GM21515 (cell line): ENCODE measurements at regions not wholly inside any gene's neighbourhood (a gene's known extent, or its start where the extent isn't known, plus 50 kb on each side); places are given as distances from the start of the nearest gene placed in this dataset.
"Not testable (repeated sequence)": the region's sequence is repeated elsewhere in the genome, so short reads cannot be mapped to it uniquely, and the experiment has no call there.

Source experiments
- ATAC-seq: cut with Tn5 transposase; IDR thresholded peaks from one replicate; pipeline ENCODE4 v1.9.1; 2021; ENCODE audit not compliant: unreplicated experiment

DNA sequence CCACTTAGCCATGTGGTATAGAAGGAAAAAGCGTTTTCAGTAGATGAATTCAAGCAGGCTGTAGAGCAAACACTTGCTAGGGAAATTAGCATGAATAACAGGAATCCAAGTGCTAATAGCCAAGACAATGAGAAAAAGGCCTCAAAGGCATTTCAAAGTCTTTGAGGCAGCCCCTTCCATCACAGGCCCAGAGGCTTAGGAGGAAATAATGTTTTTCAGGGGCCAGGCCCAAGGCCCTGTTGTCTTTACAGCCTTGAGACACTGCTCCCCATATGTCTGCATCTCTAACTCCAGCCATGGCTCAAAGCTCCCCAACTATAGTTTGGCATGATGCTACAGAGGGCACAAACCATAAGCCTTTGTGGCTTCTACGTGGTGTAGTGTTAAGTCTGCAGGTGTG is 563.5 kb downstream of the TAF11L14 start:
- no peak for ATAC-seq

DNA sequence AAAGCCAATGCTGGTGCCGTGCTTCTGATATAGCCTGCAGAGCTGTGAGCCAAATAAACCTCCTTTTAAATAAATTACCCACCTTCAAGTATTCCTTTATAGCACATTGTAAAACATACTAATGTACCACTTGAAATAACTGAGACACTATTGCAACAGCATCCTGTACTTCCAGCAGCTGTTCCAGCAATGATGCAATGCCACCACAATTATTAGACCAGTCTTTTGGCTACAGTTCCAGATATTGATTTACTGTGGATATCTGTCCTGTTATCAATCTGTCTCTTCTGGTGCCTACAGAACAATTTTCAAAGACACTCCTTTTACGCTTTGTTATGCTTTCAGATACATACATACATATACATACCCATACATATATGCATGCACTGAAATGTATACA is 567.9 kb downstream of the TAF11L14 start:
- ATAC-seq, result no peak

DNA sequence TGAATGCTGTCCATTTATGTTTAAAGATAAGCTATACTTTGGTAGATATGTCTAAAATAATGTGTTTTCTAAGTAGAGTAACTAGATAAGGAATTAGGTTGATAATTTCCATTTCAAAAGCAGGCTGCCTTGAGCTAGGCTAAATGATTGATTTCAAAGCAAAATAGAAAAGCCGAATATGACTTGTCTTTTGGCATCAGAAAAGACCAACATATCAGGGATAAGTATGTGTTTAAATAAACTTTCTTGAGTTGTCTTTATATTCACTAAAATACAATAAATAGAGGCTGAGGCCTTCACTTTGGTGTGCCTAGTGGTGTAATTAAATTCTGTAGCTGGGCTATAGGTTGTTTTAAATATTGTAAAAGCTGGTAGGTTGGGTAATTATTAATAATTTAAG is 569.0 kb downstream of the TAF11L14 start:
- no peak for ATAC-seq

DNA sequence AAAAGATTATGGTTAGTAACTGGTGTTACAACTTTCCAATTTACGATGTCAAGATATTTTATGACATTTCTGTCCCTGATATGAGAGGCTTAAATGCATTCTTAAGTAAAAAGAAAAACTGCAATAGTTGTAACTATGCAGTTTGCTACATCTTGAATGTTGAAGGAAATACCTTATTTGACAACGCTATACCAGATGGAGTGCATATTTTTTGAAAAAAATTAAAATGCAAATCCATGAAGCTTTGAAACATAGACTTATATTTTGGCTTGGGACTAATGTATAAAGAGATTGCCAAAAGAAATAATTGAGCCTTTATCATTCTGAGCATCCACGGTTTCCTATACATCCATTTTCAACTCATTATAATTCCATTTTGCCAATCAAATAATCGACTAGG is 579.4 kb downstream of the TAF11L14 start:
- no peak for ATAC-seq

DNA sequence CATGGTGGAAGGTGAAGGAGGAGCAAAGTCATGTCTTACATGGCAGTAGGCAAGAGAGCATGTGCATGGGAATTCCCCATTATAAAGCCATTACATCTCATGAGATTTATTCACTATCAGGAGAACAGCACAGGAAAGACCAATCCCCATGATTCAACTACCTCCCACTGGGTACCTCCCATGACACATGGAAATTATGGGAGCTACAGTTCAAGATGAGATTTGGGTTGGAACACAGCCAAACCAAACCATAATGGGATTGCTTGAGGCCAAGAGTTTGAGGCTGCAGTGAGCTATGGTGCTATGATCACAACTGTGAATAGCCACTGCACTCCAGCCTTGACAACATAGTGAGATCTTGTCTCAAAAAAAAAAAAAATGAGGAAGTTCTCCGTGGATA is 581.8 kb downstream of the TAF11L14 start:
- ATAC-seq, result no peak

DNA sequence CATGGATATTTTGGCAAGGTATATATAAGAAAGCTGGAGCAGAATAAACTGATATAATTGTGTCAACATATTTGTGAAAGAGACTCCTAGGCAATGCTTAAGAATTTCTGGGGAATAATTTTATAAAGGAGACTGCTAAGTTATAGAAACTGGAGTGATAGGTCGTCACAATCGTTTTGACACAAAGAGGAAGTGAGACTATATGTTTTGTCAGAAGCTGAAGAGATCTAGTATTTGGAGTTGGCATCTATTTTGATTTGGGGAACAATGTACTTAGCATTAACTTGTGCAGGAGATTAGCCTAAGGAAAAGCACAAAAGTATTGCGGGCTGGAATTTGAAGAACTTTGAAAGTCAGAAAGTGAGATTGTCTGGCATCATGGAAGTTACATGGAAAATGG is 582.5 kb downstream of the TAF11L14 start:
- no peak for ATAC-seq

DNA sequence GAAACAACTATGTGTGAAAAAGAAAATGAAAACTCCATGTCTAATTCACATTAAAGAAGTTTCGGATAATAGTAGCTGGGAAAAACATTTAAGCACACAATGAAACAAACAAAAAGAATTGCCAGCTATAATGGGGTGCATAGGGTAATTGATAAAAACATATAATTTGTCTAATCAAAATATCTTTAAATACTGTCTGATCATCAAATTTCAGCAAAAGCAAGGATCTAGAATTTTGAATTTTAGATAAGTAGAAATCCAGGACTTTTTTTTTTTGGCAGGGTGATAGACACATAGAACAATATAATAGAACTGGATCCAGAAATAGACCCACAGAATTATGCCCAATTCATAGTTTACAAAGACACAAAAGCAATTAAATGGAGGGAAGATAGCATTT is 585.0 kb downstream of the TAF11L14 start:
- no peak for ATAC-seq

DNA sequence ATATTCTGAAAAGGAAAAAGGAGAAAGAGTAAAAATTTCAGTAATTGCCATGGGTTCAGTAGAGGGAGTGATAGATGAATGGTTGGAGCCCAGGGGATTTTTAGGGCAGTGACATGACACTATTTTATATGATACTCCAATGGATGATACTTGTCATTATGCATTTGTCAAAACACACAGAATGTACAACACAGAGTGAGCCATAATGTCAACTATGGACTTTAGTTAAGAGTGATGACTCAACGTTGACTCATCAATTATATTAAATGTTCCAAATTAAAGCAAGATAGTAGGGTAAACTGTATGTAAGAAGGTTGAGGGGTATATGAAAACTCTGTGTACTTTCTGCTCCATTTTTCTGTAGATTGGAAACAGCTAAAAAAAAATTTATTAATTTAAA is 586.4 kb downstream of the TAF11L14 start:
- no peak for ATAC-seq

DNA sequence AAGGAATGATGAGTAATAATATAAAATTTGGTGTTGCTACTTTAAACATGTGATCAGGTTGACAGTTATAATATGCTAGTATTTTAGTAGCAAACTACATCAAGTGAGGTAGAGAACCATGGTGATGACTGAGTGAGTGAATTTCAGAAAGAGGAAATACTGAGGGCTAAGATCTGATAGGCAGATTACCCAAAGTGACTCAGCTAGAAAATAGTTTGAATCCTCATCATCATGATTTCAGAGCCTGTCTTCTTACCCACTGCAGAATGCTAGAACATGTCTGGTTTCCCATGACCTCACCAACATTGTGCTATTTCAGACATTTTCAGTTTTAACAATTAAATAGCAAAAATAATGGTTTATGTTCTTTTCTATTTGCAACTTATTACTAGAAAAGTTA is 602.1 kb downstream of the TAF11L14 start:
- ATAC-seq, result no peak

DNA sequence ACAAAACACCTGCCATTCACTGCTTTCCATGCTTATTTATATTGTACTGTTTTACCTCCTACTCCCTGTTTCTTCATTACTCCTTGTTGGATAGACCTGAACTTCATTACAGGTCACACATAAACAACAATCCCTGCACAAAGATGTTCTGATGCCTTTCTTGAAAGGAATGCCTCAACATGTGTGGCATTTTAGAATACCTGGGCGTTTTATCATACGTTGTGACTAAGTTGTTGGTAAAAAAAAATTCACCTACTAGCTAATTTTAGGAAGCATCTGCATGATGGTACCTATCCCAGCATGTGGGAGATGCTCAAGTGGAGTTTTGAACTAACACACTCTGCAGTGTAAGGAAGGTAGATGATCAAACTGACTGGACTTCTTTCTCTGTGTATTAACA is 604.1 kb downstream of the TAF11L14 start:
- ATAC-seq, result no peak

DNA sequence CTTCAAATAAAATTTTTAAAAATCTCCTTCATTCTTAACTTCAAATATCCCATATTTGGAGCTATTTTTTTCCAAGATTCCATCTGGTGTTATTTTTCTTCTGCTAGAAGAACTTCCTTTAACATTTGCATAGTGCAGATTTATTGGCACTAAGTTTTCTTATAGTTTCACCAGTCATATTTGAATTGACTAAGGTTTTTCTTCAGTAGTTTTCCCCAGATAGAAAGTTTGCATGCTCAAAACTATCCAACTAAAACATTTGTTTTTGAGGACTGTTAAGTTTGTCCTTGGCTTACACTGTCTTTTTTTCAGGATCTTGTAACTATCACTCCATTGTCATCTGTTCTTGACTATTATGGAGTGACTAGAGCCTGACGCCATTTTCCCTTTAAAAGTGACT is 606.7 kb downstream of the TAF11L14 start:
- ATAC-seq, result no peak

DNA sequence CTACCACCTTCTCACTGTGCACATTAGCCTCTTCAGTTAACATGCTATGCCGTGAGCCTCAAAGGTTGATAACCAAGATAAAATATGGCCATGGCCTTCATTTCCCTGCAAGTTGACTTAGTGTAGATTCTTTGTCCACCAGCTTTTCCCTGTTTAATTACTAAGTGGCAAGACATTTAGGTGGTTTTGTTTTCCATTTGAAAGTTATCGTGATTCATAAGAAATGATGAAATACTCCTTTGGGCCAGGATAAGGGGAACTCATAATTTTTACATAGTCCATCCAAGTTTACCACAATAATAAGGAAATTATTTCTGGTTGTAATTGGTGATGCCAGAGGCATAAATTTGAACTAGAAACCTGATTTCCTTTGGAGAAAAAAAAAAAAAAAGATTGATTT is 609.6 kb downstream of the TAF11L14 start:
- ATAC-seq, result no peak

DNA sequence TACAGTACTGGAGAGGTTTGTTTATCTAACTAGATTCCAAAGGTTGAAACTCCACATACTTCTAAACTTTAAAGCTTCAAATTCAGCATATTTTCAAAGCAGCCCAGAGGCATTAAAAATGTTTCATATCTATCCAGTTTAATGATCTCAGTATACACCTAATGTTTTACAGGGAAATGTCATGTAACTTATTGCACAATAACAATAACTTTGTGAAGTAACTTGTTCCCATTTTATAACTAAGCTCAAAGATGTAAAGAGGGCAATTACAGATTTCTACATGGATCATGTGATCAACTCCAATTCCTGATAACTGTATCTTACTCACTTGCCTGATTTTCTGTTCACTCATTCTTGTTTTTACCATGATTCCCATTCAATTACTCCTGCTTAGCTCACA is 610.0 kb downstream of the TAF11L14 start:
- ATAC-seq, result no peak

DNA sequence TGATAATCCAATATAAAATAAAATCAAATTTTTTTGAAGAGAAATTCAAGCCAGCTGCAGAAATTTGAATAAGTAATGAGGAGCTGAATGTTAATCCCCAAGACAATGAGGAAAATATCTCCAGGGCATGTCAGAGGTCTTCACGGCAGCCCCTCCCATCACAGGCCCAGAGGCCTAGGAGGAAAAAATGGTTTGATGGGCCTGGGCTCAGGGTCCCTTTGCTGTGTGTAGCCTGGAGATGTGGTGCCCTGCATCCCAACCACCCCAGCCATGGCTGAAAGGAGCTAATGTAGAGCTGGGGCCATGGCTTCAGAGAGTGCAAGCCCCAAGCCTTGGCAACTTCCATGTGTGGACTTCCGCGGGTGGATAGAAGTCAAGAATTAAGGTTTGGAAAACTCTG is 618.3 kb downstream of the TAF11L14 start:
- ATAC-seq, result no peak

DNA sequence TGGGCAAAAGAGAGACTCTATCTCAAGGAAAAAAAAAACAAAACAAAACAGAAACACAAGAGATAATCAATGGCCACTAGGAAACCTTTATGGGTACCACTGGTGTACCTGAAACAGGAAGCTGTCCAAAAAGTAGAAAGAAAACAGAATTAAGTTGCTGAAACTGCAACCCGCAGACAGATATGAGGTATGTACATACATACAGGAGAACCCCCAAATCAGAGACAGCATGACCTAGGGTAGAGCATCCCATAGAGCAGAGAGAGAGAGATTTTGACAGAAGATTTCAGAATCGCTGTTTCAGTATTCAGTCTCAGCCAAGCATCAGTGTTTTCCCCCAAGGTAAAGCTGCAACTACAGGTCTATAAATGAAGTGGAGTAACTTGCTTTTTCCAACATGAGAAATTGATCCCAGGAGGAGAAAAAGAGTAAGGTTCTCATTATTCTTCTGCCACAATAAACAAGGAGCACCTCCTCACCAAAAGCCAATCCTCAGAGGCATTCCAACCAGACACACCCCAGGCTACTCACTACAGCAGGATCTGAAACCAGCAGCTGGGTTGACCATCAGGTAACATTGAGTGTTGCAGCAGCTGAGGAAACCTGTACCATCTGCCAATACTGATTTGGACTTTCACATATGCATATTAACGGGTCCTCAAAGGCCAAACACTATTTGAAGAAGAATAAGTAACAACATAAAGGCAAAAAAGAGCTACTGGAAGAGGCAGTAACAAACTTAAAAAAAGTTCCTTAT is 630.0 kb downstream of the TAF11L14 start:
- ATAC-seq, result no peak

DNA sequence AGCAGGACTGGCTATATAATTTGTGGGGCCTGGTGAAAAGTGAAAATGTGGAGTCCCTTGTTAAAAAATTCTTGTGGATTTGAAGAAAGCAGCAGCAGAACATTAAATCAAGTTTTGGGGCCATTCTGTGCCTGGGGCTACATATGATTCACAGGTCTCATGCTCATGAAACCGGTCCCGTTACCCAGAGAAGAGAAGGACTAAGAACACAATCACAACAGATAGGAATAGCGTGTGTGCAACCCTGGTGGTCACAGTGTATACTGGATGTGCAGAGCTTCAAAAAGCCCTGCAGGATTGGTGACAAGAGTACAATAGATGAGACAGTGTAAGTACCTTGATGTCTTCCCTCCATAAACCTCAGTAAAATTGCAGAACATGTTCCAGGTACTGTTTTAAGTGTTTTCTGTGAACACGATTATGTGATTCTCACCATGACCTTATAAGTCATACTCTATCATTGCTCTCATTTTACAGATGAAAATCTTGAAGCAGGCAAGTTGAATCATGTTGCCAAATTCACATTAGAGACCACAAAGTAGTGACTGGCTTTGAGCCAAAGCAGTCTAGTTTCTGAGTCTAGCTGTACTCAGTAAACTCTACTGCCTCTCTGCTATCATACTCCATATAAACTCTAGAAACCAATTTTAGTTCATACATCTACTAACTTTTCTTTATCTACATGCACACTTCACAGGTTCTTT is 636.5 kb downstream of the TAF11L14 start:
- no peak for ATAC-seq

DNA sequence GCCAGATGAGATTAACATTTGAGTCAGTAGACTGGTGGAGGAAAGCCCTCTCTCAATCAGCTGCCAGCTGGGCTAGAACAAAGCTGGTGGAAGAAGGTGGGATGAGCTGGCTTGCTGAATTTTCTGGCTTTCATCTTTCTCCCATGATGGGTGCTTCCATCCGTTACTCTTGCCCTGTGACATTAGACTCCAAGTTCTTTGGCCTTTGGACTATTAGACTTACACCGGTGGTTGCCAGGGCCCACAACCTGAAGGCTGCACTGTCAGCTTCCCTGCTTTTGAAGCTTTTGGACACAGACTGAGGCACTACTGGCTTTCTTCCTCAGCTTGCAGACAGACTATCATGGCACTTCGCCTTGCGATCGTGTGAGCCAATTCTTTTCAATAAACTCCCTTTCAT is 642.7 kb downstream of the TAF11L14 start:
- no peak for ATAC-seq

DNA sequence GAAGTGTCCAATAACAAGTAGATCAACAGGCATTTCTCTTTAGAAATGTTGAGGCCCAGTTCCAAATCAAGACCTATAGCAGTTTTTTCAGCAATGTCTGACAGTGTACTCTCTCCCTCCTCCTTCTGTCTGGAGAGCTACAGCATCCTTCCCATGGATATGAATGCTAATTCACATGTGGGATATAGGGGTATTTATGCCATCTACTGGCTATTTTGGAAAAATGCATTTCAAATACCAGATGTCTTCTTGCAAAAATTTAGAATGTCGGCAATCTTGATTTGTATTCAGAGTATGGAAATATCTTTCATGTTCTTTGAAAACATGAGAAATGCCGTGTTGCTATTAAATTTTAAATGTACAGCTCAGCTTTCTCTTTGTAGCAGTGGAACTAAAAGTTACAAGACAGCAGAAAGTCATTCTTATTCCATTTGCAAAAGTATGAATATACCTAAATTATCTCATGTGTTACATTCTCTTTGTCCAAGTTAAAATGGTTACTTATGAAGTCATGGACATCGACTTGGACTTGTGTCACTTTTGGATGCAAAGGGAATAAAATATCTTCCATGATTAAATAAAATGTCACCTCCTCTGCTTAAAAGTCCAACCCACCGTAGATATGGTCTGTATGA is 647.8 kb downstream of the TAF11L14 start:
- ATAC-seq, result no peak

DNA sequence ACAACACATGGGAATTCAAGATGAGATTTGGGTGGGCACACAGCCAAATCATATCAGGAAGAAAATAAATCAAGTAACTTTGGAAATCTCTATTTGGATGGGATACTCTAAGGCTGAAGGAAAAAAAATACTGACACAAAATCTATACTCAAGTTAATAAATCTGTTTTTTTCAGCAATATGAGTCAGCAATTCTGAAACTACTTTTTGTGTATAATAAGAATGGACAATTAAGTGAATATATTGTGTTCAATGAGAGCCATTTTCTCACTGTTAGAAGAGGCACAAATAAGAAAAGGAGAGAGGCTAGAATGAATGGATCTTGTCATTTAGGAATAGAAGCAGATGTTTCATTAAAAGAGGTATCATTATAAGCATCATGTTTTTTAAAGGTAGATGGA is 651.0 kb downstream of the TAF11L14 start:
- ATAC-seq, result no peak

DNA sequence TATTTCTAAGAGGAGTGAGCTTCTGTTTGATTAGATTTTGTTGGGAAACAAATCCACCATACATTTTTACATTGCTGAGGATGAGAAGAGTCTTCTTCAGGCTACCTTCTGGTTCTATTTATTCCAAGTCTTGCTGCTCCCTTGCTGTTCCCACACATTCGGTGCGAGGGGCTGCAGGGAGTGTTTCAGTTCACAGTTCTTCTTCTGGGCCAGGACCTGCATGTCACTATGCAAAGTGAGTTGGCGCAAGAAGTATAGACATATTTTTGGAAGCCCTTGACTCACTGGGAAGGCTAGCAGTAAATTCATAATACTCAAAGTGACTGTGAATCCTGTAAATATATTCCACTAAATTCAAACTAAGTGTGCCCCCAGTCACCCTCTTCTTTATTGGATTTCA is 657.9 kb downstream of the TAF11L14 start:
- ATAC-seq, result no peak

DNA sequence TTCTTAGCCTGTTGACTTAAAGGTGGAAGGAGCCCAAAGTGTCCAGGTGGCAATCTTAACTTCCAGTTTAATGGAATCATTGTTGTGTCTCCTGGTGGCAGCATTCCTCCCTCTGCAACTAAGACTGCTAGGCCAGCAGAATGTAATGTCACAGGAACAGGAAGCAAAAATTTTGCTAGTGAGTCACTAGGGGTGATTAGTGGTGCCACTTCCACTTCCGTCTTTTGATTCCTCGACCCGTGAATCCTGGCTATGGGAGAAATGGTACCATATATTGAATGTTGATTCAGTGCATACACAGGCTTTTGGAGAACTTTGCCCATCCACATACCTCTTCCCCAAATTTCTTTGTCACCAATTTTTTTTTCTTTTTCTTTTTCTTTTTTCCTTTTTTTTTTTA is 661.4 kb downstream of the TAF11L14 start:
- not testable (repeated sequence) for ATAC-seq

DNA sequence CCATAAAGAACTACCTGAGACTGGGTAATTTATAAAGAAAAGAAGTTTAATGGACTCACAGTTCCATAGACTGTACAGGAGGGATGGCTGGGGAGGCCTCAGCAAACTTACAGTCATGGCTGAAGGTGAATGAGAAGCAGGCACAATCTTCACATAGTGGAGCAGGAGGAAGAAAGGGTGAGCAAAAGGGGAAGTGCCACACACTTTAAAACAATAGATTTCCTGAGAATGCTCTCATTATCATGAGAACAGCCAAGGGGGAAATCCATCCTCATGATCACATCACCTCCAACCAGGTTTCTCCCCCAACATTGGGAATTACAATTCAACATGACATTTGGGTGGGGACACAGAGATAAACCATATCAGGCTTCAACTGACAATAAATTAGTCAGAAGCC is 664.9 kb downstream of the TAF11L14 start:
- no peak for ATAC-seq
